GM10266 (cell line): ENCODE measurements at regions not wholly inside any gene's neighbourhood (a gene's known extent, or its start where the extent isn't known, plus 50 kb on each side); places are given as distances from the start of the nearest gene placed in this dataset.

ENCODE experiments used
- DNase-seq: peaks from one replicate; pipeline ENCODE4 v3.0.0; 2012; ENCODE audit errors: extremely low spot score
- CTCF ChIP-seq: IDR thresholded peaks from 2 replicates; pipeline ENCODE4 v1.5.1; 2012; ENCODE audit warnings: mild to moderate bottlenecking, low read depth; ENCODE audit not compliant: control insufficient read depth, insufficient read depth; ENCODE audit errors: missing control alignments

- no peak for DNase-seq
- TF ChIP-seq CTCF: no peak
These were observed 712.7 kb downstream of the UQCRFS1 start for GRCh38 chr19:28500296-28500695.

- DNase-seq: no peak
- TF ChIP-seq CTCF: no peak
These were observed 714.5 kb downstream of the UQCRFS1 start for GRCh38 chr19:28498404-28498976.

- TF ChIP-seq CTCF: no peak
These were observed 715.1 kb downstream of the UQCRFS1 start for GRCh38 chr19:28497887-28498286.

GRCh38 chr19:28497137-28497536, 715.8 kb downstream of the UQCRFS1 start:
- TF ChIP-seq CTCF: no peak
- DNase-seq: no peak

More at GRCh38 chr19:28497887-28498286, 715.1 kb downstream of the UQCRFS1 start:
- DNase-seq: no peak

GRCh38 chr19:28495046-28495445, 717.9 kb downstream of the UQCRFS1 start:
- no peak for DNase-seq
- TF ChIP-seq CTCF: no peak

- no peak for DNase-seq
- TF ChIP-seq CTCF: no peak
These were observed 718.5 kb downstream of the UQCRFS1 start for GRCh38 chr19:28494461-28494860.

- no peak for TF ChIP-seq CTCF
- no peak for DNase-seq
These were observed 719.1 kb downstream of the UQCRFS1 start for GRCh38 chr19:28493884-28494283.
